NCI-H146 (cell line): ENCODE measurements at regions not wholly inside any gene's neighbourhood (a gene's known extent, or its start where the extent isn't known, plus 50 kb on each side); places are given as distances from the start of the nearest gene placed in this dataset.
"Not testable (repeated sequence)": the region's sequence is repeated elsewhere in the genome, so short reads cannot be mapped to it uniquely, and the experiment has no call there.

Source experiments
- DNase-seq: peaks from one replicate; lab custom pipeline; 2025; lab: John Stamatoyannopoulos, UW

DNA sequence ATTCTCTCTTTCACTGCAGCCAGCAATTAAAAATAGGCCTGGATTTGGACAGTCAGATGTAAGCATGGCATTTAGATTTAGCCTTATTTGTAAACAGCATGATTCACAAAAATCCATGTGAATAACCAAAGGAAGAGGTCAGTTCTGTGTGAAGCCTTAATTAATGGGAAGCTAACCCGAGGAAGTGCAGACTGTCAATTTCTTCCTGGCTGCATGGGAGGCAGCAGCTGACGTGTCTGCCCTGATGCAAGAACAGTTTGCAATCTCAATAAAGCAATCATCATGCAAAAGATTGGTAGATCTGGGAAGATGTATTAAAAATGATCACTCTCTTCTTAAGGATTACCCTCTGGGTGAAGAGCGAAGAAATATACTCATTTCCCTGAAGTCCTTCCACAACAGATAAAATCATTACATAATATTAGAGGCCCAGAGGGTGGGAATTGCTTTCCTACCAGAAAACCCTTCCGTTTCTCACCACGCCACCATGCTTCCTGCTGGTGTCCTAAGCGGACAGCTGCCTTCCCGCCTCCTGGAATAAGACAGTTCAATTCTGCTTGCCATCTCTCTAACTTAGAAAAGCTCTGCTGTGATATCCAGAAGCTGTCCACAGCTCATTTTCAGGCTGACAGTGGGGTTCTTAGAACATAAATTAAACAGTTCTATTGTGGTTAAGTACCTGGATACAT lies 526.7 kb upstream of the NRP1 start:
- DNase-seq, result no peak

DNA sequence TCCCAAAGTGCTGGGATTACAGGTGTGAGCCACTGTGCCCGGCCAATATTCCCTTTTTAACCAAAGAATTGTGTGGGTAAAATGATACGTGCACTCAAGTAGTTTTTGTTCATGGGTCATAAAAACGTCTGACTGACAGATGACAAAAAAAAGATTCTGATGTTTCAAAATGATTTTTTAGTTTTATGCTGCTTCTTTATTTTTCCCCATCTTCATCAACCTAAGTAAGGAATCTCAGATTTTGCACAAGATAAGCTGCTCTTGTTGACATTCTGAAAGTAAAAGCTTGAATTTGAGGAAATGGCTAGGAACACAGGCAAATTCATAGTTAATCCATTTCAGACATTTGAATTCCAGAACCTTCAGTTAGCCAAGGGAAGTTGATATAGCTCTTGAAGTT lies 526.1 kb upstream of the NRP1 start:
- DNase-seq, result no peak

DNA sequence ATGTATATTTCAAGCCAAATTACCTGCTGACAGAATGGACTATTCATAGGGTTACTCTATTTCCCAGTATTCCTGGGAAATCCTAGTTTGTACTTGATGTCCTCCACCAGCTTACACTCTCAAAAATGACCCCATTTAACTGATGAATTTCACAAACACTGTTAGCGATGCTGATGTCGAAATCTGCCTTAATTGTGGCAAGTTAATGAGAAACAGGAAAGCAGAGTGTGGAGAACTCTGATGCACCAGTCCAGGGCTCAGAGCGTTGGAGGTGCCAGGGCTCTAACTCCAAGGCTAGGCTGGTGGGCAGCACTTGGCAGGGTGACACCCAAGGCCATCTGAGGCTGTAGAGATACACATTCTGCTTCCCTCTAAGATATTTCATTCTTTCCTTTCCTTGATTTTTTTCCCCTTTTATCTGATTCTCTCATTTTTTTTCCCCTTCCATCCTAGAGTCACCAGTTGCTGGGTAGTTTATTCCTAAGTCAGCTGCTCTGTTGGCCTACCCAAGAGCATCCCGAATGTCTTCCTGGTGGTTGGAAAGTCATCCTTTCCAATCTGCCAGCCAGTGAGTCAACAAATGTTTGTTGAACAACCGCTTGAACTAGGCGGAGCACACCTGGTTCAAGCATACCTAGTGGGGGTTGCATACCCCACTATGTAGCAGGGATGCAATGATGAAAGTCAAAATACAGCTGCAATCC lies 525.0 kb upstream of the NRP1 start:
- no peak for DNase-seq

- no peak for DNase-seq
Observed at GRCh38 chr10:33858326-33858725, 523.9 kb upstream of the NRP1 start.

GRCh38 chr10:33853221-33853620 lies 518.8 kb upstream of the NRP1 start:
- DNase-seq, result not testable (repeated sequence)

- DNase-seq, result no peak
Observed at GRCh38 chr10:33843379-33843778, 508.9 kb upstream of the NRP1 start.

- no peak for DNase-seq
Observed at GRCh38 chr10:33841678-33842077, 507.2 kb upstream of the NRP1 start.

DNA sequence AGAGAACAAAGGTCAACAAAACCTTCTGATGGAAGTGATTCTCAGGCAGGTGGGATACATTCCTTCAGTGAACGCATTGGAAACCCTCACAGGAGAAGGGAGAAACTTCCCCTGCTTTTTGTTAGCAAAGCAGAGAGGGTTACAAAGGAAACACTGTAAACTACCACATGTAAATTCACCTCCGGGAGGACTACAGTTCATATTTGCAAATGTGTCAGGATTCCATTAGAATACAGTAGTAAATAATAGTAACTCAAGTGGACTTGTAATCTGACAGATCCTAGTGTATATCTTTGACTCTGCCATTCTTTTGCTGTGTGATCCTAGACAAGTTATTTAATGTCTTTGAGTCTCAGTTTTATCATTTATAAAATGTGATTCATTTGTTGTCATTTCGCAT lies 504.3 kb upstream of the NRP1 start:
- no peak for DNase-seq

DNA sequence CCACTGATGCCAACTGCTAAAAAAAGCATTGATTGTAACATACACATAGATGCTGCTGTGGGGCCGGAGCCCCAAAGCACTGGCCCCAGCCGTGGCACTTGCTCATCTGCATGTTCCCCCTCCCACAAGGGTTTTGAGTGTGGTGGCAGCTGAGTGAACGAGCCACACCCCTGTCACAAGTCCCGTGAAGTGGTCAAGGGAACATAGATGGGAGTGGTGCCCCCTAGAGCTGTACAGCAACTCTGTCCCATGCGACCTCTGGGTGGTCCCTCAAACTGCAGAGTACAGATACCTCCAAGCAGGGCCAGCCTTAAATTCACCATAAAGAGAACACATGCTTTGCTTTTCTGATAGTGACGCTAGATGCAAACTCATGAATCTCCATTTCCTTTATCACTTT lies 503.3 kb upstream of the NRP1 start:
- no peak for DNase-seq

DNA sequence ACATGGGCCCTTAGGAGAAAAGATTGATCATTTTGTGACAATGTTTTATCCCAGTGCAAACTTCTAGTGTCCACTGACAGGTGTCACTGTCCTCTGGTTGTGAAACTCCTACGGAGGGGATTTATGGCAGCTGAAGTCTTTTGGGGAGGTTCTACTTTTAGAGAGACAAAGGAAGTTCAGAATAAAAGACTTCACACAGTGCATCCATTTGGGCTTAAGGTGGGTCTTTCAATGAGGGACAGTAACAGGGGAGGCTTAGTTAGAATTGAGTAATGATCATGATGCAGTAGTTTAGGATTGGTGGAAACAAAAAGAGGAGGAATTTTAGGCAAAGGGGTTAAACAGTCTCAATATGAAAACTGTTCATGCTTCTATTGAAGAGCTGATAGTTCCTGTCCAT lies 501.1 kb upstream of the NRP1 start:
- DNase-seq, result no peak

- no peak for DNase-seq
Observed at GRCh38 chr10:33833566-33833965, 499.1 kb upstream of the NRP1 start.

- DNase-seq, result no peak
Observed at GRCh38 chr10:33832124-33832787, 497.8 kb upstream of the NRP1 start.

- DNase-seq, result no peak
Observed at GRCh38 chr10:33831591-33831990, 497.1 kb upstream of the NRP1 start.

DNA sequence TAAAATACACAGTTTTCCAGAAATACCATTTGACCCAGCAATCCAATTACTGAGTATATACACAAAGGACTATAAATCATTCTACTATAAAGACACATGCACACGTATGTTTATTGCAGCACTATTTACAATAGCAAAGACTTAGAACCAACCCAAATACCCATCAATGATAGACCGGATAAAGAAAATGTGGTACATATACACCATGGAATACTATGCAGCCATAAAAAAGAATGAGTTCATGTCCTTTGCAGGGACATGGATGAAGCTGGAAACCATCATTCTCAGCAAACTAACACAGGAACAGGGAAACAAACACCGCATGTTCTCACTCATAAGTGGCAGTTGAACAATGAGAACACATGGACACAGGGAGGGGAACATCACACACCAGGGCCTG lies 495.4 kb upstream of the NRP1 start:
- DNase-seq, result not testable (repeated sequence)

DNA sequence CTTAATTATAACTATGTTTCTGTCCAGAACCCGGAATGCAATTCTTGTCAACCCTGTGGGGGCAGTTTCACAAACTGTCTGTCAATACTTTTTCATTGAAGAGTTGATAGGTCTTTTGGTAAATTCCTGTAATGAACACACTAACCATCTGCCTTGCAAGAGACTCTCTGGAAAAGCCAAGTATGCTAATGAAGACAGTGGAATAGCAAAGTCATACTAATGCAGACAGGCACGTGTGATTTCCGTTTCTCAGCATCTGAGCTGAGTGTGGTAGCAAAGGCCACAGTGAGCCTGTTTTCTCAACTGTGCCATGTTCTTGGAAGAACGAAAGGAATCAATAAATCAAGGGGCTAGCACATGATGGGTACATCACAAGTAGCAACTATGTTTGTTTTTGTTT lies 494.1 kb upstream of the NRP1 start:
- DNase-seq, result no peak

GRCh38 chr10:33826186-33826585 lies 491.7 kb upstream of the NRP1 start:
- no peak for DNase-seq

GRCh38 chr10:33822774-33823173 lies 488.3 kb upstream of the NRP1 start:
- DNase-seq, result no peak

DNA sequence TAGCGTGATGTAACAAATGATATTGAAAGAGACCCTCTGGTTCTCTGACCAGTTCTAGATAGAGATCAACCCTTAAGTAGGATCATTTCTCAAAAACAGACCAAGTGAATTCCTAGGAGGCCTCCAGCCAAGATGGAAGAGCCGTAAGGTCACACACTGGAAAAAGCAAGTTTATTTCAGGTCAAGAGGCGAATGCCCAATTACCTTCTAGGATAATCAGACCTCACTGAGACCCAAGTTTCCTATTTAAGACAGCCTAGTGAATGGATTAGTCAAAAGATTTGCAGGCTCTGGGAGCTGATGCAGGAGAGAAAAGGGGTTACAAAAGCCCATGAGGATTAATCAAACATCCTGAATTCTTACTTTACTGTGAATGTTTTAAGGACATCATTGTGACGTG lies 486.1 kb upstream of the NRP1 start:
- no peak for DNase-seq

- DNase-seq, result no peak
Observed at GRCh38 chr10:33819206-33819605, 484.7 kb upstream of the NRP1 start.

DNA sequence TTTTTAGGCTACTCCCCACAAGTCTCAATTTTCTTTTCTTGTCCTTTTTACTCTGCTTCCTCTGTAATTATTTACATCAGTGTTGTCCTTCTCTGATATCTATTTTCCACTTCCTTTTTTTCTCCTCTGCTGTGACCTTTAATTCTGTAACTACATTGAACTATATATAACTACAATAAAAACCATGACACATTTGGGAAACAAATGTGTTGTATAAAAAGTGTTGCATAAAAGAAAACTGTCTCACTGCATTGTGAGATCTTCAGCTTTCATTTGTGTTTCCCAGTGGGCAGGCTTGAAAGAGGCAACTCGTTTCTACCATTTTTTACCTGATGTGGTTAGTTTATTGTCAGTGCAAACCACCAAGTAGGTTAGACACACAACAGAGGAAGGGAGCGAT lies 483.9 kb upstream of the NRP1 start:
- no peak for DNase-seq

DNA sequence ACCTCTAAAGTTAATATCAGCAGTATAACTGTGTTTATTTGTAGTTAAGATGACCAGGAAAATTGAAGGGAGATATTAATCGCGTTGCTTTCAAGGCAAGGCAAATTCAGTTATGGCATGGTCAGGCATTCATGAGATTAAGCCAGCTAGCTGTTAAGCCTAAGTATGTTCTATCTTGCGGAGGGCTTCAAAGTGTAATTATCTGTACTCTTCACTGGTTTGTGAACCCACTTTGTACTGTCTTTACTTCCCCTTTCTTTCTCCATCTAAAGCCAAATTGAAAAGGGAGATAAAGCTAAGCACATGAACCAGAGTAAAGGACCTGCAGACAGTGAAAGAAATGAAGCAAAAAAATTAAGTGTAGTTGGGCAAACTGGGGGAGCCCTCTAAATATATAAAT lies 483.1 kb upstream of the NRP1 start:
- no peak for DNase-seq

DNA sequence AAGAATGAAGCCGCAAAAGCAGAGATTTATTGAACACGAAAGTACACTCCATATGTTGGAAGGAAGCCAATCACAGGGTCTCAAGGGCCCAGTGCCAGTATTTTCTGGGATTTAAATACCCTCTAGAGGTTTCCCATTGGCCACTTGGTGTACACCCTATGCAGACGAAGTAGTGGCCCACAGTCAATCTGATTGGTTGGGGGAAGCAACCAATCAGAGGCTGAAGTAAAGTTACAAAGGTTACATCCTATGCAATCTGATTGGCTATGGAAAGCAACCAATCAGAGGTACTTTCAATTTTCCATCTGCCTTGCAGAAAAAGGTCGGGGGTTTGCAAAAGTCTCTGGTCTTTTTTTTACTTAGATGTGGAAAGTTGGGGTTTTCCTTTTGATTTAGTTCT lies 481.3 kb upstream of the NRP1 start:
- DNase-seq, result no peak

- no peak for DNase-seq
Observed at GRCh38 chr10:33813871-33814270, 479.4 kb upstream of the NRP1 start.
